ENCODE measurements at regions not wholly inside any gene's neighbourhood (a gene's known extent, or its start where the extent isn't known, plus 50 kb on each side); places are given as distances from the start of the nearest gene placed in this dataset.
"Not testable (repeated sequence)": the region's sequence is repeated elsewhere in the genome, so short reads cannot be mapped to it uniquely, and the experiment has no call there.

DNA sequence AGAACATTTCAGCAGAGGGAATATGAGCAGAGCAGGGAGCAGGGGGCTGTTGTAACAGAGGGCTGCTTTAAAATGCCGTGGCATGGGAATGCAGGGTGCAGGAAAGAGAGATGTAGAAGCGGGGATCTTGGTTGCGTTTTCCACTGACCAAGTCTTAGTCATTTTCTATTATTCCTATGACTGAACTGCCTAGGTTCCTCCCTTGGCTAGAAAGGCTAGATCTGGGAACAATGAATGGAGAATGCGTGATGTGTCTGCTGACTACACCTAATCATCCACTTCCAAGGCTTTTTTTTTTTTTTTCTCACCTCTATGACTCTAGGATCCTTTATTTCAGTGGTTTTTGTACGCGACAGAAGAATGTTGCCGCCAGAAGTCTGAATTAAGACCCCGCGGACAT, 607.4 kb upstream of the TBL1XR1 start:
- FAIRE-seq: no peak

GRCh38 chr3:177807150-177807875, 610.0 kb upstream of the TBL1XR1 start:
- no peak for FAIRE-seq

DNA sequence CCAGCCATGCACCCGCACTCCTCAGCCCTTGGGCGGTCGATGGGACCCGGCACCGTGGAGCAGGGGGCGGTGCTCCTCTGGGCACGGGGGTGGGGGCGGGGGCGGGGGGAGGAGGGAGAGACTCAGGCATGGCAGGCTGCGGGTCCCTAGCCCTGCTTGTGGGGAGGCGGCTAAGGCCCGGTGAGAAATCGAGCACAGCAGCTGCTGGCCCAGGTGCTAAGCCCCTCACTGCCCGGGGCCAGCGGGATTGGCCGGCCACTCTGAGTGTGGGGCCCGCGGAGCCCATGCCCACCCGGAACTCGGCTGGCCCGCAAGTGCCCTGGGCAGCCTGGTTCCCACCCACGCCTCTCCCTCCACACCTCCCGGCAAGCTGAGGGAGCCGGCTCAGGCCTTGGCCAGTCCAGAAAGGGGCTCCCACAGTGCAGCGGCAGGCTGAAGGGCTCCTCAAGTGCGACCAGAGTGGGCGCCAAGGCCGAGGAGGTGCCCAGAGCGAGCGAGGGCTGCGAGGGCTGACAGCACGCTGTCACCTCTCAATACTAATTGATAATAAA, 611.7 kb upstream of the TBL1XR1 start:
- FAIRE-seq: not testable (repeated sequence)

GRCh38 chr3:177810162-177810623, 612.9 kb upstream of the TBL1XR1 start:
- no peak for FAIRE-seq

- FAIRE-seq: no peak
Observed at GRCh38 chr3:177811112-177811511, 613.8 kb upstream of the TBL1XR1 start.

DNA sequence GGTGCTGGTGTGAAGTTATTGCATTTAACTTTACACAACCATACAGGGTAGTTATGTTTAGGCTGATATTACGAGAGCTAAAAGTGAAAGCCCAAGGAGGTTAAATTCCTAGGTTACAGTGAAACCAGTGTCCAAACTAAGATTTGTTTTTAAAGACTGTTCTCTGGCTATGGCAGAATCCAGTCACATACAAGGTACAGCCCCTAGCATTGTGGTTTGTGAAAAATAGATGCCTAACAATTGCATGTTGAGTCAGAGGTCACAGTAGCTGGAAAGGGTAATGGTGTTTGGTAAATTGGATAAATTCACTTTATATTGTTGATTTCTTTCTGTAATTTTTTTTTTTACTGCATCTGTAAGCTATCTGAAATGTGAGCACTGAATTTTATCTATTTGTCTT, 614.6 kb upstream of the TBL1XR1 start:
- FAIRE-seq: no peak

DNA sequence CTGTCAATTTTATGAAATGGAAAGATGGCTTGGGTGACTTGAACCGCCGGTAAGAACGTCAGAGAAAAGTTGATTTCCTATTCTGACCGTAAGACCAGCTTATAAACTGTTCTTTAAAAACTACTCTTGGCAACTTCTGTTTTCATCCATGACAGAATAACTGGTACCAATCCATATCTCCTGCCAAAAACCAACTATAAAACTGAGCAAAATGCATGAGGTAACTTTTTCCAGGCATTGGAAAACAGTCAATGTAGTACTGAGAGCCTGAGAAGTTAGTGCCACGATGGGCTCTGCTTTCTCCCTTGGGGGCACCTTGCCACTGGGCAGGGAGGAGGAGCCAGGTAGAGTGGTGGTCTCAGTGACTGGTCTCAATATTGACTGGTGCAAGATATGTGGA, 615.2 kb upstream of the TBL1XR1 start:
- FAIRE-seq: no peak

GRCh38 chr3:177813322-177813721, 616.0 kb upstream of the TBL1XR1 start:
- no peak for FAIRE-seq

DNA sequence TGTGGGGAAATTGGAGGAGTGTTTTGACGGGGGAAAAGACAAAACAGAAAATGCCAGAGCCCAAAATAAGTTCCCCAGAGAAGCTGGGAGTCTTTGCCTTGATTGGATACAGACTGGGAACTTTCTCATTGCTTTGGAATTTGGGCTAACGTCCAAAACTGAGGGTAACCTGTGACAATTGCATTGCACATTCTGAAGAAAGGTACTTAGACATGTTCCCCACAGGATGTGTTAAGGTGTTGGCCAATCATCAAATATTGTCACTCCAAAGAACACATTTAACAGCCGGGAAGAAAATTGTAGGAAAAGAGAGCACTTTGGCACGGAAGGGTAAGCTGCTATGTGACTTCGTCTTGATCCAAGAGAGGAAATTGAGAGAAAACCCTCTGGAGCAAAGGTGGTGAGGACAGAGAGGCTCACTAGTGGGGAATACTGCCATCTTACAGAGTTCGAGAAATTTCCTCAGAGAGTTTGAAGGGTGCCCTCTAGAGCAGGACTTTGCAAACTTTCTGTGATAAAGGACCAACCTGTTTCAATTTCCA, 619.5 kb upstream of the TBL1XR1 start:
- FAIRE-seq: no peak

DNA sequence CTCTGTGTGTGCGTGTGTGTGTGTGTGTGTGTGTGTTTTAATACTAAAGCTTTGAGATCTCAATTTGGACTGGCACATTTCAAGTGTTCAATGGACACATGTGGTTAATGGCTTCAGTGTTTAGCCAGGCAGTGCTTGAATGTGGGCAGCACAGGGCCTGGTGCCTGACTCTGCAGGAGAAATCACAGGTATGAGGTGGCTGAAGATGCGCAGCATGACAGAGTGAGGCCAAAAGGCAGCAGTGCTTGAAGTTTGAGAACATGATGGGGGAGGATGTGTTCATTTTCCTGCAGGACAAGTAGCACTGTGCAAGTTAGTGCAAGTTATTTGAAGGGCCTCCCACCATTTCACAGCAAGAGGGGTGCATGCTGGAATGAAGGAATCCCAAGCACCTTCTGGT, 620.5 kb upstream of the TBL1XR1 start:
- FAIRE-seq: no peak

GRCh38 chr3:177818712-177819240, 621.5 kb upstream of the TBL1XR1 start:
- FAIRE-seq: no peak

GRCh38 chr3:177820683-177821316, 623.5 kb upstream of the TBL1XR1 start:
- no peak for FAIRE-seq

- no peak for FAIRE-seq
Observed at GRCh38 chr3:177822681-177823096, 625.4 kb upstream of the TBL1XR1 start.

DNA sequence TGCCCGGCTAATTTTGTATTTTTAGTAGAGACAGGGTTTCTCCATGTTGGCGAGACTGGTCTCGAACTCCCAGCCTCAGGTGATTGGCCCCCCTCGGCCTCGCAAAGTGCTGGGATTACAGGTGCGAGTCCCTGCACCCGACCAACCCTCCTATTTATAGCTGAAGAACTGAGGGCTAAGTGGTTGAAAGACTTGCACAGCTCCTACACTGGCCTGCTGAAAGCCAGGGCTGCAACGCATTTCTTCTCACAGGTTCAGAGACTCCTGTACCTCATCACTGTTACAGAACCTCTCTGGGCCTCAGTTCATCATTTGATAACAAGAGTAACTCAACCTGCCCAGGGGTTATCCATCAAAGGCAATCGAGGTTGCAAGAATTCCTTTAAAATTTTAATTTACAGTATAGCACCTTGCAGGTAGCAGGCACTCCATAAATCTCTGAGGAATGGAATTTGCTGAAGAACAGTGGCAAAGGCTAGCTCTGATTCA, 626.5 kb upstream of the TBL1XR1 start:
- no peak for FAIRE-seq

- no peak for FAIRE-seq
Observed at GRCh38 chr3:177824190-177824786, 627.0 kb upstream of the TBL1XR1 start.

DNA sequence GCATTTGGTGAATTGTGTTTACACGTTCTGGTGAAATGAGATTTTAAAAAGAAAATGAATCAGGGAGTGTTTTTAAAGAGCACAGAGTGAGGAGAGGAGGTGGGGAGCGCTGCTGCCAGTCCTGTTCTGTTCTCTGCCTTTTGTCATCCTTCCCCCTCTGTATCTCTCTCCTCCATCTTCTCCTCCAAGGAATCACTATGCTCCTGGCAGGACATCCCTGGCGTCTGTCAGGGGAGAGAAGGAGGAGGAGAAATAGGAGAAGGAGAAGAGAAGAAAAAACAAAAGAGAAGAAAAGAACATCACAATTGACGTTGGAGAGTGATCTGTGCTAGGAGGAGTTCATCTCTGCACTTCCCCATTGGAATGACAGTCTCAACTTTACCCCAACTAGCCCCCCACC, 627.6 kb upstream of the TBL1XR1 start:
- no peak for FAIRE-seq

- FAIRE-seq: no peak
Observed at GRCh38 chr3:177826253-177826652, 629.0 kb upstream of the TBL1XR1 start.

GRCh38 chr3:177827511-177828207, 630.4 kb upstream of the TBL1XR1 start:
- no peak for FAIRE-seq

- no peak for FAIRE-seq
Observed at GRCh38 chr3:177828208-177828565, 630.9 kb upstream of the TBL1XR1 start.

GRCh38 chr3:177830411-177830849, 633.1 kb upstream of the TBL1XR1 start:
- no peak for FAIRE-seq

DNA sequence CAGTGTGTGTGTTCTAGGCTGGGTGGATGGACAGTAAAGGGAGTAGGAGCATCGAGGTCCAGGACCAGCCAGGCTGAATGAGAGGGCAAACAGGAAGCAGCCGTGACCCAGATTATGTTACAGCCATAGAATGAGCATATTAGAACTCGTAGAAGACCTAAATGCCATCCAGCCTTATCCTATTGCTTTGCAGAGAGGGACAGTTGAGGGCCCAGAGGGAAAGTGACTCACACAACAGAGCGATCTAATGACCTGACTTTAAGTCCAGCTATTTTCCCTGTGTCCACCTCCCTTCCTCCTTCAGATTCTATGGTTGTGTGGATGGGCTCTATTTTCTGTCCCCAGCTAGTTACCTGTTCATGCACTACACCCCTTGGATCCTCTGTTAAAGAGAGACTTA, 634.1 kb upstream of the TBL1XR1 start:
- FAIRE-seq: no peak

- FAIRE-seq: no peak
Observed at GRCh38 chr3:177832880-177833279, 635.6 kb upstream of the TBL1XR1 start.

- no peak for FAIRE-seq
Observed at GRCh38 chr3:177833332-177833731, 636.0 kb upstream of the TBL1XR1 start.
